CD4-positive, alpha-beta T cell (primary cell): ENCODE measurements at regions not wholly inside any gene's neighbourhood (a gene's known extent, or its start where the extent isn't known, plus 50 kb on each side); places are given as distances from the start of the nearest gene placed in this dataset.

Experiments used
- ATAC-seq: fragments of 200-7000 bp; cut with Tn5 transposase; one replicate; pipeline ENCODE4 v1.10.0; 2022; ENCODE audit warnings: mild to moderate bottlenecking; ENCODE audit not compliant: poor library complexity
- CTCF ChIA-PET: fragments of 350-600 bp; sonication (Branson Sonifier 250); formaldehyde crosslinking; loops from one replicate; lab custom pipeline; 2021; ENCODE audit warnings: antibody characterized with exemption, inconsistent platforms; lab: Charles Lee
- POLR2A ChIA-PET: fragments of 350-600 bp; sonication (Branson Sonifier 250); formaldehyde crosslinking; loops from one replicate; lab custom pipeline; 2021; ENCODE audit warnings: antibody characterized with exemption, inconsistent platforms; lab: Charles Lee
- DNase-seq, 14 experiments: peaks; one replicate each; pipeline ENCODE4 v3.0.0-alpha.2; 2013 to 2020; ENCODE audit warnings: mixed read lengths in 2 of 14
- H3K27ac ChIP-seq, 2 donors: one replicate each; pipeline versions ENCODE4 v1.5.1 to v1.7.0; 2013; ENCODE audit warnings: low read length in 2 of 2, low read depth in 1 of 2, mild to moderate bottlenecking in 1 of 2
- H3K27me3 ChIP-seq, 2 experiments: 1 replicate in 1 of 2; 2 replicates in 1 of 2; pipeline versions ENCODE4 v1.6.1 to v1.7.0; 2013; ENCODE audit warnings: low read length in 2 of 2, control low read depth in 1 of 2, mild to moderate bottlenecking in 1 of 2, moderate library complexity in 1 of 2; ENCODE audit not compliant: insufficient read depth in 2 of 2, control insufficient read depth in 1 of 2
- H3K36me3 ChIP-seq: one replicate; pipeline ENCODE4 v1.6.1; 2013; ENCODE audit warnings: low read length, control low read depth; ENCODE audit not compliant: insufficient read depth
- H3K4me1 ChIP-seq: one replicate; pipeline ENCODE4 v1.6.1; 2013; ENCODE audit warnings: low read length, control low read depth; ENCODE audit not compliant: insufficient read depth
- H3K4me3 ChIP-seq: one replicate; pipeline ENCODE4 v1.5.1; 2013; ENCODE audit warnings: mild to moderate bottlenecking, low read length, moderate library complexity
- H3K9me3 ChIP-seq, 2 experiments: 1 replicate in 1 of 2; 2 replicates in 1 of 2; pipeline versions ENCODE4 v1.6.1 to v1.7.0; 2013; ENCODE audit warnings: low read length in 2 of 2, mild to moderate bottlenecking in 2 of 2, control low read depth in 1 of 2, moderate library complexity in 1 of 2; ENCODE audit not compliant: control insufficient read depth in 1 of 2, insufficient read depth in 1 of 2
- H3K27ac Mint-ChIP-seq: one replicate; pipeline ENCODE4 v1.8.0; 2020; ENCODE audit warnings: mixed read lengths
- H3K27me3 Mint-ChIP-seq: one replicate; pipeline ENCODE4 v1.8.0; 2021; ENCODE audit warnings: mixed read lengths
- H3K36me3 Mint-ChIP-seq: one replicate; pipeline ENCODE4 v1.8.0; 2021; ENCODE audit warnings: low read depth, mixed read lengths
- H3K4me1 Mint-ChIP-seq: one replicate; pipeline ENCODE4 v1.8.0; 2021; ENCODE audit warnings: low read depth, mixed read lengths
- H3K4me3 Mint-ChIP-seq: one replicate; pipeline ENCODE4 v1.8.0; 2020; ENCODE audit warnings: mild to moderate bottlenecking, mixed read lengths
- H3K9me3 Mint-ChIP-seq: one replicate; pipeline ENCODE4 v1.8.0; 2020; ENCODE audit warnings: mixed read lengths
- CTCF ChIP-seq: fragments of 200-600 bp; IDR thresholded peaks from one replicate; pipeline ENCODE4 v1.8.0; 2022; ENCODE audit warnings: antibody characterized with exemption, mild to moderate bottlenecking
- intact Hi-C, 2 experiments: fragments of 100-400 bp; cut with DNase I in 1 of 2; cut with micrococcal nuclease in 1 of 2; formaldehyde crosslinking; loops; one replicate each; pipeline versions ENCODE4 v1.15.1 to v1.9.0; 2023 to 2025; cut with DNase I, micrococcal nuclease

- intact Hi-C loops: no loop called here
- CTCF ChIA-PET: no interaction called here
- ATAC-seq (no peak), DNase-seq (no peak)
- H3K4me3 Mint-ChIP-seq: no peak overlapping the region
- H3K9me3 Mint-ChIP-seq: peaks cover 3% of the 10 kb centered on the region
- Histone ChIP-seq H3K9me3 (peaks cover 8% of the 10 kb centered on the region in 2 experiments), H3K4me1 (no peaks in the 10 kb centered on the region), H3K36me3 (no peaks in the 10 kb centered on the region), H3K27ac (no peak overlapping the region), H3K27me3 (no peaks in the 10 kb centered on the region), H3K4me3 (no peak overlapping the region)
- no peaks in the 10 kb centered on the region for H3K36me3 Mint-ChIP-seq
- no peak overlapping the region for H3K27ac Mint-ChIP-seq
- no peak for TF ChIP-seq CTCF
- no peaks in the 10 kb centered on the region for H3K27me3 Mint-ChIP-seq
- POLR2A ChIA-PET: no interaction called here
- H3K4me1 Mint-ChIP-seq: no peaks in the 10 kb centered on the region
Observed at GRCh38 chr12:41794336-41794735, 350.3 kb downstream of the GXYLT1 start.

GRCh38 chr12:41784957-41785356, 359.7 kb downstream of the GXYLT1 start:
- POLR2A ChIA-PET: no interaction called here
- Histone ChIP-seq H3K27ac (no peak overlapping the region), H3K9me3 (no peaks in the 10 kb centered on the region), H3K4me1 (no peaks in the 10 kb centered on the region), H3K4me3 (no peak overlapping the region), H3K27me3 (no peaks in the 10 kb centered on the region), H3K36me3 (no peaks in the 10 kb centered on the region)
- no peak overlapping the region for H3K4me3 Mint-ChIP-seq
- DNase-seq: no peak
- CTCF ChIA-PET: no interaction called here
- H3K27me3 Mint-ChIP-seq: no peaks in the 10 kb centered on the region
- no peaks in the 10 kb centered on the region for H3K9me3 Mint-ChIP-seq
- no peak overlapping the region for H3K27ac Mint-ChIP-seq
- H3K36me3 Mint-ChIP-seq: no peaks in the 10 kb centered on the region
- no peak for TF ChIP-seq CTCF
- no peaks in the 10 kb centered on the region for H3K4me1 Mint-ChIP-seq
- intact Hi-C loops: no loop called here
- ATAC-seq: no peak

GRCh38 chr12:41778934-41779333, 365.7 kb downstream of the GXYLT1 start:
- CTCF ChIA-PET: no interaction called here
- no peak overlapping the region for H3K4me3 ChIP-seq
- no peak for TF ChIP-seq CTCF
- intact Hi-C loops: no loop called here
- H3K27me3 ChIP-seq: no peaks in the 10 kb centered on the region
- H3K27ac ChIP-seq: no peak overlapping the region
- no peaks in the 10 kb centered on the region for H3K9me3 ChIP-seq
- Mint-ChIP-seq H3K27me3 (no peaks in the 10 kb centered on the region), H3K4me1 (no peaks in the 10 kb centered on the region), H3K4me3 (no peak overlapping the region), H3K36me3 (no peaks in the 10 kb centered on the region), H3K9me3 (no peaks in the 10 kb centered on the region), H3K27ac (no peak overlapping the region)
- POLR2A ChIA-PET: no interaction called here
- DNase-seq (no peak), ATAC-seq (no peak)
- H3K36me3 ChIP-seq: no peaks in the 10 kb centered on the region
- no peaks in the 10 kb centered on the region for H3K4me1 ChIP-seq
